HL-60 (cell line): ENCODE measurements at regions not wholly inside any gene's neighbourhood (a gene's known extent, or its start where the extent isn't known, plus 50 kb on each side); places are given as distances from the start of the nearest gene placed in this dataset.

Experiments
- DNase-seq, 2 experiments: peaks; one replicate each; pipeline ENCODE4 v3.0.0-alpha.2; 2010 to 2020; ENCODE audit warnings: low read depth in 1 of 2, low spot score in 1 of 2
- H3K27ac ChIP-seq: fragments of 250-450 bp; sonication (Bioruptor Pico); replicated peaks from 2 replicates; pipeline ENCODE4 v1.5.1; 2020; ENCODE audit warnings: mild to moderate bottlenecking, moderate library complexity
- H3K27me3 ChIP-seq: fragments of 250-450 bp; sonication (Bioruptor Pico); 2 replicates; pipeline ENCODE4 v1.5.1; 2021; ENCODE audit warnings: mild to moderate bottlenecking, moderate library complexity; ENCODE audit not compliant: insufficient read depth, poor library complexity, severe bottlenecking
- H3K4me3 ChIP-seq: replicated peaks from 2 replicates; pipeline ENCODE4 v1.5.1; 2011; ENCODE audit warnings: mild to moderate bottlenecking, control low read depth, low read length; ENCODE audit not compliant: insufficient read depth
- CTCF ChIP-seq: IDR thresholded peaks from one replicate; pipeline ENCODE4 v1.5.1; 2011; ENCODE audit warnings: low read length, control low read depth, inconsistent platforms; ENCODE audit not compliant: insufficient read depth
- GABPA ChIP-seq: IDR thresholded peaks from 2 replicates; pipeline ENCODE4 v1.6.1; 2012; ENCODE audit warnings: low read depth
- POLR2AphosphoS5 ChIP-seq: IDR thresholded peaks from 2 replicates; pipeline ENCODE4 v1.6.1; 2012; ENCODE audit warnings: low read depth
- REST ChIP-seq: IDR thresholded peaks from 2 replicates; pipeline ENCODE4 v1.6.1; 2012; ENCODE audit warnings: low read depth; ENCODE audit not compliant: insufficient replicate concordance
- SPI1 ChIP-seq: IDR thresholded peaks from 2 replicates; pipeline ENCODE4 v1.6.1; 2012; ENCODE audit warnings: low read depth, mild to moderate bottlenecking, borderline replicate concordance

GRCh38 chr18:78130232-78131195 lies 849.1 kb upstream of the SALL3 start:
- no peak for TF ChIP-seq SPI1
- no peak for TF ChIP-seq CTCF
- TF ChIP-seq REST: no peak
- no peak for TF ChIP-seq GABPA
- TF ChIP-seq POLR2AphosphoS5: no peak
- no peak for DNase-seq
- no peak overlapping the region for H3K27ac ChIP-seq
- no peak overlapping the region for H3K4me3 ChIP-seq
- no peaks in the 10 kb centered on the region for H3K27me3 ChIP-seq

GRCh38 chr18:78133729-78134128 lies 845.9 kb upstream of the SALL3 start:
- TF ChIP-seq POLR2AphosphoS5: no peak
- Histone ChIP-seq H3K27me3 (no peaks in the 10 kb centered on the region), H3K27ac (no peak overlapping the region), H3K4me3 (no peak overlapping the region)
- DNase-seq: no peak

- no peak overlapping the region for H3K27ac ChIP-seq
- H3K27me3 ChIP-seq: peaks cover 3% of the 10 kb centered on the region
- TF ChIP-seq REST (no peak), POLR2AphosphoS5 (no peak), SPI1 (peak; percentile 61), GABPA (no peak)
- DNase-seq: no peak
- H3K4me3 ChIP-seq: no peak overlapping the region
These were observed 842.6 kb upstream of the SALL3 start for GRCh38 chr18:78136986-78137385.

- H3K27ac ChIP-seq: no peak overlapping the region
- H3K27me3 ChIP-seq: peaks cover 3% of the 10 kb centered on the region
- DNase-seq: no peak
- TF ChIP-seq SPI1: no peak
- TF ChIP-seq REST: no peak
- TF ChIP-seq CTCF: no peak
- no peak for TF ChIP-seq GABPA
- TF ChIP-seq POLR2AphosphoS5: no peak
- H3K4me3 ChIP-seq: no peak overlapping the region
These were observed 840.6 kb upstream of the SALL3 start for GRCh38 chr18:78138983-78139496.
